HepG2 (cell line): ENCODE measurements at regions not wholly inside any gene's neighbourhood (a gene's known extent, or its start where the extent isn't known, plus 50 kb on each side); places are given as distances from the start of the nearest gene placed in this dataset.

ENCODE experiments used
- ATAC-seq: fragments of 200-7000 bp; cut with Tn5 transposase; 3 replicates; pipeline ENCODE4 v1.9.1; 2020; ENCODE audit warnings: mild to moderate bottlenecking, moderate library complexity
- BruUV-seq: library from RNA; stranded (reverse); fragments of 400-500 nt; replicated peaks from 2 replicates; lab custom pipeline; 2021; lab: Mats Ljungman, UMichigan
- CTCF ChIA-PET: fragments of 300-600 bp; formaldehyde crosslinking; extraction: SDS; loops from one replicate; lab custom pipeline; 2021; ENCODE audit warnings: low total read pairs, inconsistent platforms, low intra/inter-chr PET ratio; lab: Yijun Ruan, JAX
- POLR2A ChIA-PET: fragments of 350-600 bp; sonication (Branson Sonifier 250); formaldehyde crosslinking; loops from one replicate; lab custom pipeline; 2020; ENCODE audit warnings: antibody characterized with exemption, inconsistent platforms; lab: Yijun Ruan, JAX
- DNase-seq: peaks from one replicate; pipeline ENCODE4 v3.0.0-alpha.2; 2015; ENCODE audit warnings: low spot score
- FAIRE-seq: peaks from 3 replicates; lab custom pipeline; 2011; peaks lifted over from hg19 to GRCh38; lab: Jason Lieb, UNC
- H2AFZ ChIP-seq: one replicate; pipeline ENCODE4 v1.6.1; 2011; ENCODE audit warnings: low read length, inconsistent platforms
- H3K27ac ChIP-seq: fragments of 300-600 bp; 3 replicates; pipeline ENCODE4 v1.8.0; 2011; ENCODE audit warnings: mixed run types, mild to moderate bottlenecking, mixed read lengths, low read length, inconsistent platforms; ENCODE audit not compliant: insufficient read depth; ENCODE audit errors: extremely low read length
- H3K27me3 ChIP-seq, 2 experiments: fragments of 200-600 bp in 1 of 2; 2 replicates in 1 of 2; 3 replicates in 1 of 2; pipeline versions ENCODE4 v1.6.0 to v1.8.0; 2011; ENCODE audit warnings: low read length in 2 of 2, mild to moderate bottlenecking in 2 of 2, moderate library complexity in 2 of 2, inconsistent platforms in 1 of 2; ENCODE audit not compliant: insufficient read depth in 2 of 2, control insufficient read depth in 1 of 2
- H3K36me3 ChIP-seq, 2 experiments: fragments of 200-600 bp in 1 of 2; replicated peaks in 1 of 2; 2 replicates in 1 of 2; 3 replicates in 1 of 2; pipeline versions ENCODE4 v1.5.1 to v1.8.0; 2011; ENCODE audit warnings: low read length in 2 of 2, inconsistent platforms in 1 of 2; ENCODE audit not compliant: insufficient read depth in 2 of 2, control insufficient read depth in 1 of 2
- H3K4me1 ChIP-seq: 2 replicates; pipeline ENCODE4 v1.5.1; 2012; ENCODE audit warnings: low read length, inconsistent platforms; ENCODE audit not compliant: insufficient read depth
- H3K4me2 ChIP-seq: 2 replicates; pipeline ENCODE4 v1.6.0; 2011; ENCODE audit warnings: low read depth, low read length, inconsistent platforms
- H3K4me3 ChIP-seq, 3 experiments: fragments of 200-600 bp in 1 of 3; sonication (generic), shearing (Covaris generic) in 1 of 3; replicated peaks in 1 of 3; 2 replicates each; pipeline ENCODE4 v1.5.1; 2011 to 2016; ENCODE audit warnings: low read length in 3 of 3, inconsistent platforms in 2 of 3, low read depth in 2 of 3, mild to moderate bottlenecking in 2 of 3, control low read depth in 1 of 3, mixed read lengths in 1 of 3; ENCODE audit not compliant: insufficient read depth in 1 of 3
- H3K79me2 ChIP-seq: one replicate; pipeline ENCODE4 v1.6.1; 2011; ENCODE audit warnings: low read length, inconsistent platforms; ENCODE audit not compliant: insufficient read depth
- H3K9ac ChIP-seq: 2 replicates; pipeline ENCODE4 v1.6.0; 2011; ENCODE audit warnings: mild to moderate bottlenecking, low read depth, low read length, inconsistent platforms; ENCODE audit not compliant: insufficient read depth
- H3K9me3 ChIP-seq: 2 replicates; pipeline ENCODE4 v1.5.1; 2012; ENCODE audit warnings: mild to moderate bottlenecking, low read length
- H4K20me1 ChIP-seq: 2 replicates; pipeline ENCODE4 v1.6.0; 2011; ENCODE audit warnings: inconsistent platforms, mild to moderate bottlenecking, low read length, moderate library complexity; ENCODE audit not compliant: insufficient read depth
- HNF1A ChIP-seq, 2 experiments: sonication (generic) in 1 of 2; formaldehyde crosslinking in 1 of 2; IDR thresholded peaks; 2 replicates each; pipeline versions ENCODE4 v1.4.0 to v1.6.1; 2016 to 2020; ENCODE audit warnings: borderline replicate concordance in 1 of 2, low read depth in 1 of 2, mild to moderate bottlenecking in 1 of 2, missing genetic modification reagents in 1 of 2
- ZNF530 ChIP-seq: sonication (generic); formaldehyde crosslinking; IDR thresholded peaks from 2 replicates; pipeline ENCODE4 v1.5.0; 2020; ENCODE audit warnings: low read depth, mild to moderate bottlenecking, missing genetic modification reagents
- ZNF598 ChIP-seq: sonication (generic); formaldehyde crosslinking; IDR thresholded peaks from 2 replicates; pipeline ENCODE4 v1.5.1; 2020; ENCODE audit warnings: mild to moderate bottlenecking, missing genetic modification reagents, borderline replicate concordance
- ZNF720 ChIP-seq: sonication (generic); formaldehyde crosslinking; IDR thresholded peaks from 2 replicates; pipeline ENCODE4 v1.4.0; 2020; ENCODE audit warnings: missing genetic modification reagents
- ZNF775 ChIP-seq: sonication (generic); formaldehyde crosslinking; IDR thresholded peaks from 2 replicates; pipeline ENCODE4 v1.4.0; 2020; ENCODE audit warnings: missing genetic modification reagents, mild to moderate bottlenecking, moderate library complexity, borderline replicate concordance
- WGBS: methylation state at CpG from one replicate; pipeline ENCODE4 v1.1.6; 2017; ENCODE audit warnings: low lambda C conversion rate; 5-methylcytosine and 5-hydroxymethylcytosine counted together
- in situ Hi-C: cut with HindIII; loops from 2 replicates; pipeline ENCODE4 v1.10.0; 2017; ENCODE audit warnings: low pct_unique_long_range_greater_than_20kb; ENCODE audit not compliant: extremely low pct_ligation_motif_present
- intact Hi-C: fragments of 100-400 bp; cut with micrococcal nuclease; formaldehyde crosslinking; loops from one replicate; pipeline ENCODE4 v1.10.0; 2022; ENCODE audit not compliant: unreplicated experiment

DNA sequence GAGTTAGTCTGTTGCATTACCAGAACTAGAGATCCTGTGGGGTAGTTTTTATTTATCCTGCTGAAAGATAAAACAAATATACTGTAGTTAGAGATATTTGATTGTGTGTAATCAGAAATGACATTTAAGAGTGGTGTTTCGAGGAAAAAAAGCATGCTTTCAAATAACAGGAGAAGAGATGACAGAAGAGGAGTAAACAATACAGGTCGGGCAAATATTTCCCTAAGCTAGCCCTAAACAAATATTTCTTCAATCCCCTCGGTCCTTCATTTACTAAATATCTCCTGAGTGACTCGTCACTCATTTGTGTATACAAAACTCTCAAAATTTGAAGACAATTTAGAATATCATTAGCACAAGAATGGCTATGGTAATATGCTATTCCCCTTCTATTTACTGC, 219.7 kb upstream of the FERD3L start:
- intact Hi-C loops (no loop called here), in situ Hi-C loops (no loop called here)
- no peak overlapping the region for H3K9ac ChIP-seq
- no TSS peak for BruUV-seq
- H3K79me2 ChIP-seq = no peaks in the 10 kb centered on the region
- H3K4me2 ChIP-seq = no peak overlapping the region
- under 1% methylated on average over 4 of the region's 4 CpGs for WGBS
- TF ChIP-seq ZNF775 (CRISPR knock-in tag) (no peak), ZNF720 (no peak), HNF1A (IDR thresholded peaks at IDR 0.05; ENCODE audit: low read depth) (no peak), HNF1A (CRISPR knock-in tag; IDR thresholded peaks at IDR 0.05; ENCODE audit: borderline replicate concordance) (no peak), ZNF598 (CRISPR knock-in tag) (no peak), ZNF530 (CRISPR knock-in tag) (no peak)
- ChIA-PET POLR2A (no interaction called here), CTCF (no interaction called here)
- FAIRE-seq = no peak
- no peak for ATAC-seq
- no peak for DNase-seq
- no peak overlapping the region for H3K4me3 ChIP-seq
- no peak overlapping the region for H3K27ac ChIP-seq
- H3K36me3 ChIP-seq = no peaks in the 10 kb centered on the region
- H3K27me3 ChIP-seq = no peaks in the 10 kb centered on the region
- no peaks in the 10 kb centered on the region for H4K20me1 ChIP-seq
- no peaks in the 10 kb centered on the region for H3K4me1 ChIP-seq
- H2AFZ ChIP-seq = no peak overlapping the region
- peaks cover 11% of the 10 kb centered on the region; the same call in 1 of the 2 replicates for H3K9me3 ChIP-seq
